Putamen (tissue), 1 donor: ENCODE measurements at regions not wholly inside any gene's neighbourhood (a gene's known extent, or its start where the extent isn't known, plus 50 kb on each side); places are given as distances from the start of the nearest gene placed in this dataset.
"Not testable (repeated sequence)": the region's sequence is repeated elsewhere in the genome, so short reads cannot be mapped to it uniquely, and the experiment has no call there.

Experiments
- DNase-seq: peaks from one replicate; pipeline ENCODE4 v3.0.0-alpha.2; 2016; ENCODE audit warnings: low spot score

DNA sequence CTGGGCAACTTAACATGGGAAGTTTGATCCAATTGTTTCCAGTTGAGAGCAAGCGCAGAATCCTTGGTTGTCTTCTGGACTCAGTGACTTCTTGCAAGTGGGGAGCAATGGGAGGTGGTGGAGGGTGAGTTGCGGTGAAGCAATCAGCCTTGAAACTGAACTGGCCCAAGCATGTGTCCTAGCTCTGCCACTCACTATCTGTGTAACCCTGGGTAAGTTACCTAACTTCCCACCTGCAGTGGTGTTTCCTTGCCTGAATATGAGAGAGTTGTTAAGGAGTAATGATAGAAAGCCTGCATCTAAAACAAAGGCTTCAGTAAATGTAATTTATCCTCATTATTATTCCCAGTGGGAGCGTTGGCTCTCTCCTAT, 132.5 kb upstream of the NFIA start:
- DNase-seq = no peak

DNA sequence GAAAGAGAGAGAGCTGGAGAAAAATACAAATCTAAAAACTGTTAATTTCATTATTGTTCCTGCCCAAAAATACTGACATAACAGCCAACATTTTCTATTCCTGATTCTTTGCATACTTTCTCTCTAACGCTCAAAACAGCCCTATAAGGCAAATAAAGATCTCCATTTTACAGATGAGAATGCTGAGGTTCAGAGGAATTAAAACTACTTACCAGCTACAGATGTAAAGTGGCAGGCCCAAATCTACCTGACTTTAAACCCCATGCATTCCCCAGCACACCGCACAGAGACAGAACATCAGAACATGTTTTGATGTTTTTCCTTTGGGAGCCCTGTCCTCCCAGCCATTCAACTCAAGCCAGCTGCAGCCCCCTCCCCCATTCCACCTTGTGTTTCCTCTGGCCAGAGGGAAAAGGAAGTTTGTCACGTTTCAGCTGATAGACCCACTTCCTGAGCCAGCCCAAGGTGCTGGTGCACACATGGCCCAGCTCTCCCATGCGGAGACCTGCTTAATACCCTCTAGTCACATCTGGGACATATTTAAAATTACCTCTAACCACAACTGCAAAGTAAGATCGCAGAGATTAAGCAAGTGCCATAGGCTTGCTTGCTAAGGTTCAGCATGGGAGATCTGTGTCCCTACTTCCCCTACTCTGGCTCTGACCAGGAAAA, 133.1 kb upstream of the NFIA start:
- DNase-seq = no peak

DNA sequence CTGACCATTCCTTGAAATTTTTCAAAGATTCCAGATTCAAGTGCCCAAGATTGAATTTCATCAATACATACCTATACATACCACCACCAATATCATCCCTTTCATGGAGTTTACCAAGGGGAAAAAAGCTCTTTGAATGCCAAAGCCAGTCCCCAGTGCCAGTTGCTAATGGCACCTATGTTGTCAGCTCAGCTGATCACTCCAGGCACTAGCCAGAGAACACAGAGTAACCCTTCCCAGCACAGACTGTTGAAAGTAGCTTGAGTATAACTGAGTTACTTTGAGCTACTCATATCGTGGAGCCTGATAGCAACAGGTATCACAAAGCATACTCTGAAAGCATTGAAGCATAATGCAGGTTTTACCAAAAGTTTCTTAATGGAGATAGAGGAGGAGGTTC, 133.9 kb upstream of the NFIA start:
- DNase-seq = no peak

DNA sequence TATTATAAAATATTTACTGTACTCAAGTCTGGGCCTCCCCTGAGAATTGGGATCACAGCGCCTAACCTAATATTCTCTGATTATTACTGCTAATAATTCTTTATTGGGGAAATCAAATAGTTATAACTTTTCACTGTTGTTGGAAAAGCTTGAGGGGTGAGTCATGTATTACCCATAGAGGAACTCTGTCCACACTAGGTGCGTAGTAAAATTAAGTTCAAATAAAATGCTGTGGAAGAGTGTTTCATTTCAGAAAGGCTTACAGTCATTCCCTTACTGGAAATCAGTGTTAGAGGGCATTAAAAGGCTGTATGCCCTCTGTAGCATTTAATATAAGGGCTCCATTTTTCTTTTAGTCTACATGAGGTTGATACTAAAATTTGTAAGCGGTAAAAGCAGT, 135.0 kb upstream of the NFIA start:
- no peak for DNase-seq

DNA sequence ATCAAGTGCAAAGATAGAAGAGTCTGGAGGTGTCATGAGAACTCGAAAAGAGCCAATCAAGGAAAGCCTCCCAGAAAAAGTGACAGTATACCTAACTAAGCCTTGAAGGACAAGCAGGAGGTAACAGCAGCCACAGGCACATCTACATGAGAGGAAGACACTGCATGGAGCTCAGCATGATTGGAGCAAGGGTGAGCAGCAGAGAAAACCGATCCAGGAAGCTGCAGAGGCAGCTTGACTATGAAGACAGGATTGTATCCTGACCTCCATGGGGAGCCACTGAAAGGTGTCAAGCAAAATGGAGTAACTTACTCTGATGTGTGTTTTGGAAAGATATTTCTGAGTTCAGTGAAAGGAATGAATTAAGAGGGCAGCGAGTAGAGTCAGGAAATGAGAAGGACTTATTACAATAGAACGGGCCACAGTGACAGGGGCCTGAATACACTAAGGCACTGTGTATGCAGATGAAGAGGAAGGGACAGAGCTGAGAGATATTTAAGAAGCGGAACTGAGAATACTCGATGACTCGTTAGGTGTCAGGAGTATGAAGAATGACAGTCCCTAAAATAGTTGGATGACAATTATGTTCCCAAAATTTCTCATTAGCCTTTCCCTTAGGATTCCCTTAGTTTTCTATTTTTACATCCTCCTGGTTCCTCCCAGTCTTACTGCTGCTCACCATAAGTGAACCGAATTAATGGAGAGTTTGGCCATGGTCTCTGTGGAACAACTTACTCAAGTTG, 139.3 kb upstream of the NFIA start:
- no peak for DNase-seq

DNA sequence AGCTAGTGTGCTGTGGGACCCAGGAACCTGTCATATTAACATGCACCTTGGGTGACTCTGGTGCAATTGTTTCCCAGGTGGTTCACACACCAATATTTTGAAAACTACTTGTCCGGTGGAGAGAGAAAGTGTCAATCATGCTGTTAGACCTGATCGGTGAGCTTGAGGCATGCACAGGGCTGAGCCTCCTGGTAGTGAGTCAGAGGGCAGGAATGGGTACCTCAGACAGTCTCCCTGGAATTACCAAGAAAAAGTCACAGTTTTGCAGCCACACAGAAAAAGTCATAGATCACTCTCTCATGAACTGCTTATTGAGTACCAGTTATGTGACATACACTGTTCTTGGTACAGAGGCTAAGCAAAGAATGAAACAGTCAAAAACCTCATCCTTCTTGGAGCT, 140.1 kb upstream of the NFIA start:
- DNase-seq = no peak

DNA sequence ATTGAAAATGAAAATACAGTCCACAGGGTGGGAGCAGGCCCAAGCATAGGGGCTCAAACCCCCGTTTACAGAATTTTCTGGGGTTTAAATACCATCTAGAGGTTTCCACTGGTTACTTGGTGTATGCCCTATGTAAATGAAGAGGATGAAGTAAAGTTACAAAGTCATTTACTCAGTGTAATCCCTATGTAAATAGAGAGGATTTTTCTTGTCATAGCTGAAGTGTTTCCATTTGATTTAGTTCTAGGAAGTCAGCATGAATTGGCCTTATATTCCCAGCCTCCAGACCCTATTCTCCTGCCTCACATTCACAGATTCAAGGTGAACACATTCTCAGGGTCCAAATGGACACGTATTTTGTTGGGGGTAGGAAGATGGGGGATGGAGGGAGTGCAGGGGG, 141.7 kb upstream of the NFIA start:
- not testable (repeated sequence) for DNase-seq

DNA sequence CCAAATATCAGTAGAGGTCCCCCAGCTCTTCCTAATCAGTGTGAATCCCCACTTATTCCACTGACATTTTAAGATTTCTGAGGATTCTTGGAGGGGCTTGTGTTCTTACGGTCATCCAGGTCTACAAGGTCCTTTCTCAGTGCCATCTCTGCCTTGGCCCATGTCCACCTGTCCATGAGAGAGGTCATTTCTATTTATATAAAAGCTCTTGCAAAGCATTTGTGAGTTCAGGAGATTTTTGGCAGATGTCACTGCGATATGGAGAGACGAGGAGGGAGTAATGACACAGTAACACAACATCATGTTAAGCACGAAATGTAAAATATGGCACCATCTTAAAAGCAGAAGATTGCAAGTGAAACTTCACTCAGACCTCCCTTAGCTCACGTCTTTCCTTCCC, 144.6 kb upstream of the NFIA start:
- no peak for DNase-seq

DNA sequence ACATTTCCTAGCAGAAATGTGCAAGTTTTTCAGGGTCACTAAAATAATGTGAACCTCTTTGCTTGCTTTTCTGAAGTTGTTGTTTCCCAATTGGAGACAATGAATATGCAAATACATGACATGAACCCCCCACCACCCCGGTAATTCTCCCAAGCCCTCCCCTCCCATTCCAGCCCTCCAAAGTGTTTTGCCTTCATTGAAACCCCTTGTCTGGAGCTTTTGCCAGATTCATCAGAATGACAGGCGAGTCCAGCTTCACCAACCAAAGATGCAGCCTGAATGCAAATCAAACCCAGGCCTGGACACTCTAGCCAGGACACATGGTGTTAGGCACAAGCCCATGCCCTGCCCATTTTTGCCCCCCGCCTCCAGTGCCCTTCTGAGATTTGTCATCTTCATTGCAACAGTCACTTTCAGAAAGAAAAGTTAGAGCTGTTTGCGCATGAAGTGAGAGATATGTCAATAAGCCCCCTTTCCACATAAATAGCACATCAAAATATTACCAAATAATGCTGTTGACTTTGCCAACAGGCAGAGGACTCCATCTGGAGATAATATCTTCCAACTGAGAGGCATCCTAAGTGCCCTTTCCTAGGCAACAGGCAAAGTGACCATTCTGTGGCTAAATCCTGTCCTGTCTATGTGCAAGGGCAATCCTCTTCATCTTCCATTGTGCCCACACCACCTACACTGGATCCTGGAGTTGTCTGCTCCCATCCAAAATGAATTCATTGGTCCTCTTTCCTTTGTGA, 145.6 kb upstream of the NFIA start:
- DNase-seq = peak; percentile 10

DNA sequence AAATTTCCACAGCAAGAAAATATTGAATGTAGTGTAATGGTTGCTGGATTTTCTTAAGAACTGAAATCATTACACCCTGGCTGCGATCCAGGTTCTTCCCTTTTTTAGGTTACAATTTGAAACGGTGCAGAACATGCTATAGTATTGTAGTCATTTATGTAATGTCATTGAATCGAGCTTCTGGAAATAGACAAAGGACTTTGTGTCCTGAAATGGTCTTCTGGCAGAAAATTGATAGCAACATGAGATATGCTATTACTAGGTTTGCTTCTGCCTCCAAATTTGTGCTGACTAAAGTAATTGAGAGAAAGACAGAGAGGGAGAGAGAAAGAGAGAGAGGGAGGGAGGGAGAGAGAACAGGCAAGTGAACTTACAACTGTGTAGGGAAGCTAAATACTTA, 146.2 kb upstream of the NFIA start:
- peak; percentile 19 for DNase-seq

DNA sequence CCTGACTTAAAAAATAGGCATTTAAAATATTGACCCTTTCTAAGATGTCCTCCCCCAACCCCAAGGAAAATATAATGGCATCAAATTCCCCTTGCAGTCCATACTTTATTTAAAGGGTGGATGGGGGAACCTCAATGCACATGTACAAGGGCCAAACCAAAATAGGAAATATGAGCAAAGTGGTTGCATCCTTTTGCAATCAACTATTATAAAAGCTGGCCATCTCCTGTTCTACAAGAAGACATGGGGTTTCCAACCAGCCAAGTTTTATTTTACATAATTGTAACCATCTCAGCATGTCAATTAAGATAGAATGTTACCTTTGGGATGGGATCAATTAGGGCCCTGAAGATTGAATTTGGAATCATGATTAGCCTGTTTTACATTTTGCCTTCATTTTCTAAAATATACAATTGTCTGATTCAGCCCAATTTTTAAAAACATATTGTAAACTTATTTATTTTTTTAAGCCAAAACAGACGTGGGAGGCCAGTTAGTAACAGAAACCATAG, 146.7 kb upstream of the NFIA start:
- no peak for DNase-seq

DNA sequence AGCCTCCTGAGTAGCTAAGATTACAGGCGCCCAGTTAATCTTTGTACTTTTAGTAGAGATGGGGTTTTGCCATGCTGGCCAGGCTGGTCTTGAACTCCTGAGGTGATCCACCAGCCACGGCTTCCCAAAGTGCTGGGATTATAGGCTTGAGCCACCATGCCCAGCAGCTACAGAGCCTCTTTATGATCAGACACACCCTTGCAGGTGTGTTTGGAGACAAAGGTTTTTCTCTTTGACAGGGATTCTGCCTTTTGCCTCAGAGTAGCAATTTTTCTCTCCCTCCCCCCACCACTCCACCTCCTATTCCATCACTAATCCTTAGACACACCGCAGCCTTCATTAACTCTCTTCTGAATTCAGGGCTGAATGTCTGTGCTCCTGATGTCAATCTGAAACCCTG, 152.2 kb upstream of the NFIA start:
- DNase-seq = no peak

DNA sequence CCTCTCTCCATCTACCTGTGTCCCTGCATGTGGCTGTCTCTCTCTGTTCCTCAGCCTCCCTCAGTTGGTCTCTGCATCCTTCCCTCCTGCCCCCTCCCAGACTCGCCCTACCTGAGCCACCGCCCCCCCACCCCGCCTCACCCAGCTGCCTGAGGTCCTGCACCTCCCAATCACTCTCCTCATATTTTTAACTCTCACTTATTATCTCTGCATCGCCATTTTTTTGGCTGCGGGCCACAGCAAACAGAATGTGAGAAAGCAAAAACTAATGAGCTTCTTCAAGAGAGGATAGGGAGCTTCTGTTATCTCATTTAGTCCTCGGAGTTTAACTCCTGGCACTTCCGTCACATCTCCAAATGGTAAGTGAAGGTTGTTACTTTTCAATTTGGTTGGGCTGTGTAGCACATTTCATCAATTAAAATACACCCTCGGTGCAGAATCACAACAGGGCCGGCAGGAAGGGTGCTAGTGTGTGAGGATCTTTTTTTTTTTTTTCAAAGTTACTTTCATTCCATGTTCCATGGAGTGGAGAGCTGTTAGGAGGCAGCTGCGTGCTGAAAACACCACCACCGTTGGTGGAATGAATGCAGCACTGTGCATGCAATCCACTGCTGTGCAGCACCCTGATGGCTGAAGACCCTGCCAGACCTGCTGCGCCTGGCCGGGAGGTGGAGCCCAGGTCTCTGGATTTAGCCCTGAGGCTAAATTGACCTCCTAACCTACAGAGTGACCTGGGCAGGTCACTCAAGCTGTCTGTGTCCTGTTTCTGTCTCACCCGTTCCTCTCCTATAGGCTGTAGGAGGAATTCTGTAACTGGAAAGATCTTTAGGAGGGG, 157.2 kb upstream of the NFIA start:
- DNase-seq = no peak

DNA sequence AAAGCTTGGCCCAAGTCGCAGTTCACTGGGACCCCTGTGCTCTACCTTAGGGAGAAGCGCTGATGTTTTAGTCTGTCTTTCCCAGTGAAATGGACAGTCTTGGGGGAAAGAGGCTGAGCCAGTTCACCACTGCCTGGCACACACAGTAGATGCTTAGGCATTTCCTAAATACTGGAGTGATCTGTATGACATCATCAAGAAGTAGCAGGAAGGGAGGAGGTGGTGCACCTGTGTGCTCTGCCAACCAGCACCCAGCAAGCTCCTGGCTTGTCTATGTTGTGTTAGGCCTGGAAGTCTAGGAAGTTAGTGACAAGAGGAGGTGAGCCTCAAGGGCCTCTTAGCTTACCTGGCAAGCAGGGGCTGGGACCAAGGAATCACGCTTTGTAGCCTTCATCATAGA, 158.2 kb upstream of the NFIA start:
- DNase-seq = no peak

DNA sequence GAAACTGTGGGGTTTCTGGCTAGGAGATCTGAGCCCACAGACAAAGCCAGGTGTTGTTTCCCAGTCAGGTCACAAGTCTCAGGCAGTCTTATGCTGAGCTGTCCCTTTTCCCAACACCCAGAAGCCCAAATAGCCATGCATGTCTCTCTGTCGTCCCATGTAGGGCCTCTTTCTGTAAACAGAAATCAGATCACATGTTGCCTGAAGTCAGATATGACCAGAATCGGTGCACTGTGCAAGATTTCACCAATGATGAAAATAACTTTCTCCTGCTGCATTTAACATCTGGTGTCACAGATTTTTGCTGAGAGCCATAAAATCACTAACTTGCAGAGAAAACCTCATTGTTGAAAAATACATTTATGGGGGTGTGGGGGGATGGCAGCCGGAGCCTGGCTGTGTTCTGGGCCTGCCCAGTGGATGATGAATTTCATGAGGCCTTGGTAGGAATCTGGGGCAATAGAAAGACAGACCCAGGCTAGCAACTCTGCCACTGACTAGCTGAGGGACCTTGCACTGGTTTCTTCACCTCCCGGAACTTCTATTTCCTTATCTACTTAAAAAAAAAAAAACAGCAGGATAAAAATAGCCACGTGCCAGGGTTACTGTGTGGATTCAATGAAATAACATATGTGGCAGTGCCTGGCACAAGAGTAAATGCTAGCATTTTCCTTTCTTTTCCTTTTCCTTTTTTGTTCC, 158.8 kb upstream of the NFIA start:
- no peak for DNase-seq

DNA sequence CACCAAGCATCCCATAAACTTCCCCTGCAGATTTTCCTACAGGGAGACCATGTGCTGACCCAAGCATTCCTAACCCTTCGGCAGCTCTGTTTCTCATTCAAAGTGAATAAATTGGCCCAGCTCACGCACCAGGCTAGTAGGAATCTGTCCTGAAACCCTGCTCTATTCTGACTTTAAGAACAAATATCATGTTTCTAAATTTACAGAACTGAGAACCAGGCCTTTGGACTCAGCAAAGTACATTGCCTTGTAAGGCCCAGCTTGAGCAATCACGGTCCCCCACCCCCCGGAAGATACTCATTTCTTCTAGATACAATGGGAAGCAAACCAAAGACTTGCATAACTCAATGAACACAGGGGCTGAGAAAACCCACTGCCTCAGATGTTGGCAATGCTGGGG, 160.1 kb upstream of the NFIA start:
- no peak for DNase-seq

DNA sequence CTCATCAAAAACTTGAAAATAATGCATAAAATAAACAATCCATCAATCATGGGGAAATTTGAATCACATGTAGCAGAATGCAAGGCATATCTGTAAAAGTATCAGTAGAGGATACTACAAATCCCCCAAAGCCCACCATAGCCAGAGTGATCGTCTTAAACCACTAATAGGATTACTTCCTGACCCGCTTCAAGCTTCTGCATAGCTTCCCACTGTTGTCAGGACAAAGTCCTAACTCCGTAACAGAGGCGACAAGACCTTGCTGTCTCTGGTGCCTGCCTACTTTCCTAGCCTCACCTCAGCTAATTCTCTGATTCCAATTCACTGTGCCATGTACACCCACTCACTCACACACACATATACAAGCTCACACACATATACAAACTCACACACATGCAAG, 161.2 kb upstream of the NFIA start:
- no peak for DNase-seq

DNA sequence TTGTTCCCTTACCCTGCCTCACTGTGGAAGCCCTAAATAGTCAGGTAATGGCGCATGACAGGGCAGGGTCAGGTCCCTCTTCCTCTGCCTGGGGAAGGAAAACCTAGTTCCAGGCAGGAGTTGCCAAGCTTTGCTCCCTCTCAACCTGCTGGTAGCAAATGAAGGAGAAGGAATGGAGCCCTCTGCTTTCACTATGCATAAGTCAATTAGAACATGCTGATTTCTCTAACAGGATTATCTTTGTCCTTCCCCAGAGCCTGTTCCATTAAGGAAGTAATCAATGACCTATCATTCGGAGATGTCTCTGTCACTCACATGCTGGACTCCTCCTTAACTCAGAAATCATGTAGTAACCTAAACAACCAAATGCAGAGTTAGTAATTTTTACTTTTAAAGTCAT, 161.8 kb upstream of the NFIA start:
- DNase-seq = no peak

DNA sequence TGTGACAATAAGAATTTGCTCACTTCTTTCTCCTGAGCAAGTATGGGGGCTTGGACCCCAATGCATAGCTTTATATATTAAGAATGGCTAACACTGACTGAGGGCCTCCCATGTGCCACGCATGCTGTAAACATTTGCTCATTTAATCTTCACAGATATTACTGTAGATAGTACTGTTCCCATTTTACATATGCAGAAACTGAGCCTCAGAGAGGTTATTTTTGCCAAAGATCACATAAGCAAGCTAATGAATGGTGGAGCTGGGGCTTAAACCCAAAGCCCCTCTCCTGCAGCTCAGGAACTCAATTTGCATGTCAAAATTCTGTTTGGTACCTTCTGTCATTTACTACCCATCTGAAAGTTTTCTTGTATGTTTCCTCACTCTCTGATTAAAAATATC, 163.5 kb upstream of the NFIA start:
- no peak for DNase-seq

DNA sequence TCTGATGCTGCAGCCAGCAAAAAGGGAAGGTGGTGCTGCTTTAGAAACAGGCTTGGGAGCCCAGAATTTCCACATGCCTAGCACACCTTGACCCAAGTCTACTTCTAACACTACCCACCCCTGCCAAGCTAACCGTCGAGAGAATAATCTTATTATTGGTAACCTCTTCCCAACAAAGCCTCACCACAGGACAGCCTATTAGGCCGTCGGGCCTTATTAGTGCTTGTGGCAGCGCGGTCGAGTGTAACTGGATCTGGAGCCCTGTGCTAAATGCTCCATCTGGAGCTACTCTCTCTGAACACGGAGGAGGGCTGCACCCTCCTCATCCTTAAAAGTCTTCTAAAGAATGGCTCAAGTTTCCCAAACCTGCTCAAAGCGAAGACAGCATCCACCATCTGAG, 165.5 kb upstream of the NFIA start:
- no peak for DNase-seq

DNA sequence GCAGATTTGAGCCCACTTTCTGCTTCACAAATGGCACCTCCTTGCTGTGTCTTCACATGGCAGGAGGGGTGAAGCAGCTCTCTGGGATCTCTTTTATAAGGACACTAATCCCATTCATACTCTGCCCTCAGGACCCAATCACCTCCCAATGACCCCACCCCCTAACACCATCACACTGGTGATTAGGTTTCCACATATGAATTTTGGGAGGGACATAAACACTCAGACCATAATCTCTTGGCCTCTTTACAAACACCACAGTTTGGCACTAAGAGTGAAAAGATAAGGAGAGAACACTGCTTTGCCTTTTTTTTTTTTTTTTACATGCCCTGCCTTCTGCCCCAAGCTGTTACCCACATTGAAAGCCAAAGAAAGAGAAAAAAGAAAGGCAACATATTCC, 166.2 kb upstream of the NFIA start:
- DNase-seq = no peak

DNA sequence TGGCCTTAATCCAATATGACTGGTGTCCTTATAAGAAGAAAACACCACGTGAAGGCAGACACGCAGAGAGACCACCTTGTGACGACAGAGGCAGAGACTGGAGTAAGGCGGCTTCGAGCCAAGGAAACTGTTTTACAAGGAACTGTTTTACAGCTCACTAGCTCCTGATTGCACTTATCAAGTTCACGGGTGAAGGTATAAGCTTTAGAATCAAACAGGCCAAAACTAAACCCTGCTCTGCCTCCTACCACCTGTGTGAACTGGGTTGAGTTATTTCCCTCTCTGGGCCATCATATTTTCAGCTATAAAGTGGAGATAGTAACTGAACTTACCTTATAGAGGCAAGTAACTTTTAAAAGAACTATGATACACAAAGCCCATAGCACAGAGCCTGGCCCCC, 166.9 kb upstream of the NFIA start:
- DNase-seq = no peak
